ENCODE measurements at regions not wholly inside any gene's neighbourhood (a gene's known extent, or its start where the extent isn't known, plus 50 kb on each side); places are given as distances from the start of the nearest gene placed in this dataset.

DNA sequence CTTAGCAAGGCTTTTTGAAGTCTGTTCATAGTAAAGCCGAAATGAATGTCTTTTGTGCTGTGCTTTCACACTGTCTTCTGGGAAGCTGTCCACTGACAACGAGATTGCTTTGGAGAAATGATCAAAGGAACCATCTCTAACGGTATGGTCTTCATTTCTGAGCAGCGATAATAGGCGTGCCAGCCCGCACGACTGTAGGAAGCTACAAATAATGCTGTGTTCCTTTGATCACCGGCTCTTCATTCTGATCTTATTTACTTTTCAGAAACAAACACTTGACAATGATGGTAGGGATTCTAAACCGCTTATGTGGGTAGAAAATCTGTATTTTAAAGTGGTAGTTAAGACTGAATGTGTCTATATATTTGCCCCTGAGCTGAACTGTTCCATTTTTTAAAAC, 306.6 kb upstream of the EXOC2 start:
- H3K4me3 ChIP-seq: no peak overlapping the region
- DNase-seq: no peak
- peaks cover 0 to 8% of the 10 kb centered on the region in 2 donors for H3K27me3 ChIP-seq
- no peaks in the 10 kb centered on the region for H3K9me3 ChIP-seq
- intact Hi-C loops (cut with DNase I; ENCODE audit: low total_unique reads): no loop called here
- H3K27ac ChIP-seq: no peak overlapping the region
- TF ChIP-seq, protein P1, sequence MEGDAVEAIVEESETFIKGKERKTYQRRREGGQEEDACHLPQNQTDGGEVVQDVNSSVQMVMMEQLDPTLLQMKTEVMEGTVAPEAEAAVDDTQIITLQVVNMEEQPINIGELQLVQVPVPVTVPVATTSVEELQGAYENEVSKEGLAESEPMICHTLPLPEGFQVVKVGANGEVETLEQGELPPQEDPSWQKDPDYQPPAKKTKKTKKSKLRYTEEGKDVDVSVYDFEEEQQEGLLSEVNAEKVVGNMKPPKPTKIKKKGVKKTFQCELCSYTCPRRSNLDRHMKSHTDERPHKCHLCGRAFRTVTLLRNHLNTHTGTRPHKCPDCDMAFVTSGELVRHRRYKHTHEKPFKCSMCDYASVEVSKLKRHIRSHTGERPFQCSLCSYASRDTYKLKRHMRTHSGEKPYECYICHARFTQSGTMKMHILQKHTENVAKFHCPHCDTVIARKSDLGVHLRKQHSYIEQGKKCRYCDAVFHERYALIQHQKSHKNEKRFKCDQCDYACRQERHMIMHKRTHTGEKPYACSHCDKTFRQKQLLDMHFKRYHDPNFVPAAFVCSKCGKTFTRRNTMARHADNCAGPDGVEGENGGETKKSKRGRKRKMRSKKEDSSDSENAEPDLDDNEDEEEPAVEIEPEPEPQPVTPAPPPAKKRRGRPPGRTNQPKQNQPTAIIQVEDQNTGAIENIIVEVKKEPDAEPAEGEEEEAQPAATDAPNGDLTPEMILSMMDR (IDR thresholded peaks at IDR 0.05): no peak
- no peaks in the 10 kb centered on the region for H3K4me1 ChIP-seq
- H3K36me3 ChIP-seq: no peaks in the 10 kb centered on the region

DNA sequence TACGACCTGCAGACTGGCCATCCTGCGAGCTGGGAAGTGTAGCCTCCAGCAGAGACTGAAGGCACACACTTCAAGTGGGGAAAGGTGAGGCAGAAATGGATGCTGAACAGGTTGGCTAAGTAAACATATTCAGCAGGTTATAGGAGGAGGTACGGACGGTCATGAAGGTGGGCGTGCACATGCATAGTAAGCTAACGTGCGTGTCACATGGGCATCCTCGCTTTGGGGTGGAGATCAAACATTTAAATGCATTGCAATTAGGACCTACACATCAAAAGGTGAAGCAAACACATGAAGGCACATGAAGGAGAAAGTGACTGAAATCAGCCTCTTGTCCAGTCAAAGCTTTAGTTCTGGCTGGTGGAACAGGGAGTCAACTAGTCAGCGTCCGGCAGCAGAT, 305.6 kb upstream of the EXOC2 start:
- Histone ChIP-seq H3K9me3 (no peaks in the 10 kb centered on the region), H3K36me3 (no peaks in the 10 kb centered on the region), H3K4me1 (no peaks in the 10 kb centered on the region), H3K27ac (no peak overlapping the region), H3K4me3 (no peak overlapping the region), H3K27me3 (peaks cover 0 to 8% of the 10 kb centered on the region in 2 donors)
- no peak for DNase-seq
- TF ChIP-seq, protein P1 (IDR thresholded peaks at IDR 0.05): no peak
- intact Hi-C loops (cut with DNase I; ENCODE audit: low total_unique reads): no loop called here

DNA sequence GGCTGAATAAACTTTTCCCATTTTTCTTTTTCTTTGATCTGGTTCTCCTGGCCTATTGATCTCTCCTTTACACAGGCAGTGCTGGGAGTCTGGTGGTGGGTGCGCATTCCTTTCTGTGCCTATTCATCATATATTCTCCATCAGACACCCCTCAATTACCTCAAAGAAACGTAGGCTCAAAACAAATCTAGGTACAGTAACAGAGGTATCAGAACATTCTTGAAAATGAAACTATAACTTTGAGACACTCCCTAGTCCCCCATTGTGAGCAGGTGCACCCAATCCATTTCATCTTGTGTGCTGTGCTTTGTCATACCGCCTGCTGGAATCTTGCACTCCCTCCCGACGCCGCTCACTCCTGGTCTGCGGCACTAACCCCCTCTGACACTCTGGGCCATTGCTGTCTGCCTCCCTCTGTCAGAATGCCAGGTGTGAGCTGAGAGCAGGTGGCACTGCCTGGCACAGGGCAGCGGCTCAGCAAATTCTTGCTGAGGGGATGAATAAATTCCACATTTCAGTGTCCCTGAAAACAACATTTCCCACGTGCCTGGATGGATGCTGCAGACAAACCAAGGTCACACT, 303.4 kb upstream of the EXOC2 start:
- TF ChIP-seq, protein P1 (IDR thresholded peaks at IDR 0.05): no peak
- Histone ChIP-seq H3K36me3 (no peaks in the 10 kb centered on the region), H3K4me3 (no peak overlapping the region), H3K27me3 (peaks cover 0 to 8% of the 10 kb centered on the region in 2 donors), H3K27ac (no peak overlapping the region), H3K4me1 (no peaks in the 10 kb centered on the region), H3K9me3 (no peaks in the 10 kb centered on the region)
- DNase-seq: no peak
- intact Hi-C loops (cut with DNase I; ENCODE audit: low total_unique reads): no loop called here

DNA sequence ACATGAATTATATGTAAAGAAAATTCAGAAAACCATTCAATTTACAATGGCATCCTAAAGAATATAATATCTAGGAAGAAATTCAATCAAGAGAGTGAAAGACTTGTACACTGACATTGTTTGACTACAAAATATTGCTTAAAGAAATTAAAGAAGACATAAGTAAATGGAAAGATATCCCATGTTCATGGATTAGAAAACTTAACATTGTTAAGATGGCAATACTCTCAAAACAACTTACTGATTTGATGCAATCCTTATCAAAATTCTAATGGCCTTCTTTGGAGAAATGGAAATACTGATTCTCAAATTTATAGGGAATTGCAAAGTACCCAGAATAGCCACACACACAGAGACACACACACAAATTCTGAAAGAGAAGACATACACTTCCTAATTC, 298.3 kb upstream of the EXOC2 start:
- TF ChIP-seq, protein P1 (IDR thresholded peaks at IDR 0.05): no peak
- Histone ChIP-seq H3K27ac (no peak overlapping the region), H3K27me3 (peaks cover 0 to 8% of the 10 kb centered on the region in 2 donors), H3K36me3 (no peaks in the 10 kb centered on the region), H3K4me1 (no peaks in the 10 kb centered on the region), H3K4me3 (no peak overlapping the region), H3K9me3 (no peaks in the 10 kb centered on the region)
- DNase-seq: no peak
- intact Hi-C loops (cut with DNase I; ENCODE audit: low total_unique reads): no loop called here

DNA sequence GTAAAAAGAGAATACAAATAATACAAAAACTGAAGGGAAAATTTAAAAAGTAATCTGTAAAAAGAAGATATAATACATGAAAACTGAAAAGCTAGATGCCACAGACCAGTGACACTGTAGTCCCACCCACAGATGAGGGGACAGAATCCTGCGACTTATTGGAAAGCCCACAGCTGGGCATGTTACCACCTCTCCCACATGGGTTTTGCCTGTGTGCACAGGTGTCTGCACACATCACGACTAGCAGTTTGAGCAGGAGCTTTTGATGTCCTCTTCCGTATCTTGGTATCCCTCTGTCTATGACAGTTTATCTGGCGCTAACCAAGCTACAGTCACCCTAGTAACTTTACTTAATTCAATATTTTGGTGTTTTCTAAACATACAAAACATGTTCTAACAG, 291.1 kb upstream of the EXOC2 start:
- intact Hi-C loops (cut with DNase I; ENCODE audit: low total_unique reads): no loop called here
- no peaks in the 10 kb centered on the region for H3K27me3 ChIP-seq
- H3K4me3 ChIP-seq: no peak overlapping the region
- DNase-seq: no peak
- H3K9me3 ChIP-seq: no peaks in the 10 kb centered on the region
- no peaks in the 10 kb centered on the region for H3K4me1 ChIP-seq
- no peak overlapping the region for H3K27ac ChIP-seq
- TF ChIP-seq, protein P1 (IDR thresholded peaks at IDR 0.05): no peak
- no peaks in the 10 kb centered on the region for H3K36me3 ChIP-seq
